ENCODE measurements at regions not wholly inside any gene's neighbourhood (a gene's known extent, or its start where the extent isn't known, plus 50 kb on each side); places are given as distances from the start of the nearest gene placed in this dataset.

- TF ChIP-seq CTCF (IDR thresholded peaks at IDR 0.05) (no peak), POLR2A (IDR thresholded peaks at IDR 0.05) (no peak)
These were observed 131.4 kb downstream of the BAMBI start for GRCh38 chr10:28808693-28809092.
